HG03457 (cell line): ENCODE measurements at regions not wholly inside any gene's neighbourhood (a gene's known extent, or its start where the extent isn't known, plus 50 kb on each side); places are given as distances from the start of the nearest gene placed in this dataset.
"Not testable (repeated sequence)": the region's sequence is repeated elsewhere in the genome, so short reads cannot be mapped to it uniquely, and the experiment has no call there.

Source experiments
- ATAC-seq: cut with Tn5 transposase; IDR thresholded peaks from one replicate; pipeline ENCODE4 v1.9.1; 2021; ENCODE audit warnings: moderate number of reproducible peaks; ENCODE audit not compliant: unreplicated experiment

GRCh38 chr2:187610450-187610849 lies 56.2 kb upstream of the TFPI start:
- ATAC-seq, result not testable (repeated sequence)

GRCh38 chr2:187612857-187613256 lies 58.6 kb upstream of the TFPI start:
- ATAC-seq, result no peak

- no peak for ATAC-seq
Observed at GRCh38 chr2:187614756-187615155, 60.5 kb upstream of the TFPI start.

GRCh38 chr2:187615364-187615763 lies 61.1 kb upstream of the TFPI start:
- no peak for ATAC-seq

- ATAC-seq, result no peak
Observed at GRCh38 chr2:187615902-187616301, 61.7 kb upstream of the TFPI start.

GRCh38 chr2:187617120-187617519 lies 62.9 kb upstream of the TFPI start:
- ATAC-seq, result no peak

GRCh38 chr2:187617905-187618304 lies 63.7 kb upstream of the TFPI start:
- ATAC-seq, result no peak

GRCh38 chr2:187618813-187619212 lies 64.6 kb upstream of the TFPI start:
- no peak for ATAC-seq

- no peak for ATAC-seq
Observed at GRCh38 chr2:187627153-187627552, 72.9 kb upstream of the TFPI start.

GRCh38 chr2:187636731-187637391 lies 82.6 kb upstream of the TFPI start:
- ATAC-seq, result not testable (repeated sequence)

- not testable (repeated sequence) for ATAC-seq
Observed at GRCh38 chr2:187637392-187637740, 83.1 kb upstream of the TFPI start.

GRCh38 chr2:187637771-187638170 lies 83.5 kb upstream of the TFPI start:
- not testable (repeated sequence) for ATAC-seq

GRCh38 chr2:187638840-187639239 lies 84.6 kb upstream of the TFPI start:
- no peak for ATAC-seq

GRCh38 chr2:187640926-187641510 lies 86.8 kb upstream of the TFPI start:
- ATAC-seq, result no peak

- no peak for ATAC-seq
Observed at GRCh38 chr2:187642498-187642897, 88.3 kb upstream of the TFPI start.

- ATAC-seq, result no peak
Observed at GRCh38 chr2:187644486-187644885, 90.3 kb upstream of the TFPI start.

GRCh38 chr2:187644981-187645380 lies 90.7 kb upstream of the TFPI start:
- no peak for ATAC-seq

- no peak for ATAC-seq
Observed at GRCh38 chr2:187646556-187646955, 92.3 kb upstream of the TFPI start.

GRCh38 chr2:187654535-187654934 lies 100.3 kb upstream of the TFPI start:
- ATAC-seq, result no peak

- no peak for ATAC-seq
Observed at GRCh38 chr2:187655001-187655400, 100.8 kb upstream of the TFPI start.

- no peak for ATAC-seq
Observed at GRCh38 chr2:187656123-187656522, 101.9 kb upstream of the TFPI start.

- no peak for ATAC-seq
Observed at GRCh38 chr2:187658952-187659525, 104.8 kb upstream of the TFPI start.

GRCh38 chr2:187676050-187676449 lies 121.8 kb upstream of the TFPI start:
- ATAC-seq, result not testable (repeated sequence)
